Natural killer cell (primary cell): ENCODE measurements at regions not wholly inside any gene's neighbourhood (a gene's known extent, or its start where the extent isn't known, plus 50 kb on each side); places are given as distances from the start of the nearest gene placed in this dataset.

ENCODE experiments used
- ATAC-seq, 3 donors: fragments of 150-1000 bp in 2 of 3; fragments of 200-7000 bp in 1 of 3; cut with Tn5 transposase; 1 replicate in 1 of 3; 2 replicates in 2 of 3; pipeline ENCODE4 v1.10.0; 2021; ENCODE audit warnings: mild to moderate bottlenecking in 2 of 3, moderate library complexity in 2 of 3
- DNase-seq, 2 donors: peaks; one replicate each; pipeline versions ENCODE4 v3.0.0 to v3.0.0-alpha.2; 2013 to 2021; ENCODE audit warnings: mixed read lengths in 1 of 2
- H3K27ac ChIP-seq: one replicate; pipeline ENCODE4 v1.5.1; 2013; ENCODE audit warnings: mild to moderate bottlenecking, low read length
- H3K27me3 ChIP-seq: one replicate; pipeline ENCODE4 v1.6.1; 2013; ENCODE audit warnings: low read length; ENCODE audit not compliant: control insufficient read depth, insufficient read depth
- H3K36me3 ChIP-seq: one replicate; pipeline ENCODE4 v1.6.1; 2013; ENCODE audit warnings: low read length; ENCODE audit not compliant: control insufficient read depth, insufficient read depth
- H3K4me1 ChIP-seq: one replicate; pipeline ENCODE4 v1.6.1; 2013; ENCODE audit warnings: low read length; ENCODE audit not compliant: control insufficient read depth, insufficient read depth
- H3K4me3 ChIP-seq: one replicate; pipeline ENCODE4 v1.5.1; 2013; ENCODE audit warnings: low read length
- H3K9me3 ChIP-seq: one replicate; pipeline ENCODE4 v1.6.1; 2013; ENCODE audit warnings: low read length; ENCODE audit not compliant: control insufficient read depth, insufficient read depth
- H3K27ac Mint-ChIP-seq, 2 donors: one replicate each; pipeline ENCODE4 v1.8.0; 2022; ENCODE audit warnings: mild to moderate bottlenecking in 2 of 2, mixed read lengths in 2 of 2, moderate library complexity in 1 of 2
- H3K27me3 Mint-ChIP-seq, 2 donors: one replicate each; pipeline ENCODE4 v1.8.0; 2022; ENCODE audit warnings: low read depth in 2 of 2, mixed read lengths in 2 of 2
- H3K36me3 Mint-ChIP-seq: one replicate; pipeline ENCODE4 v1.8.0; 2022; ENCODE audit warnings: mixed read lengths
- H3K4me1 Mint-ChIP-seq, 2 donors: one replicate each; pipeline ENCODE4 v1.8.0; 2022; ENCODE audit warnings: mixed read lengths in 2 of 2
- H3K4me3 Mint-ChIP-seq: one replicate; pipeline ENCODE4 v1.8.0; 2022; ENCODE audit warnings: mild to moderate bottlenecking, moderate library complexity, mixed read lengths
- H3K9me3 Mint-ChIP-seq, 2 donors: one replicate each; pipeline ENCODE4 v1.8.0; 2022; ENCODE audit warnings: mixed read lengths in 2 of 2
- CTCF ChIP-seq: fragments of 200-600 bp; IDR thresholded peaks from one replicate; pipeline ENCODE4 v1.8.0; 2022; ENCODE audit warnings: antibody characterized with exemption
- WGBS: methylation state at CpG from one replicate; pipeline ENCODE4 v1.1.7; 2013; ENCODE audit warnings: missing lambda C conversion rate; ENCODE audit not compliant: insufficient coverage; 5-methylcytosine and 5-hydroxymethylcytosine counted together
- intact Hi-C: fragments of 100-400 bp; cut with micrococcal nuclease; formaldehyde crosslinking; loops from one replicate; pipeline ENCODE4 v1.14.2; 2022

GRCh38 chr12:102781117-102781516 is 135.9 kb downstream of the PAH start:
- Histone ChIP-seq H3K4me1 (no peaks in the 10 kb centered on the region), H3K4me3 (no peak overlapping the region), H3K9me3 (no peaks in the 10 kb centered on the region), H3K36me3 (no peaks in the 10 kb centered on the region), H3K27me3 (no peaks in the 10 kb centered on the region), H3K27ac (no peak overlapping the region)
- DNase-seq (no peak), ATAC-seq (no peak)
- TF ChIP-seq CTCF: no peak
- Mint-ChIP-seq H3K36me3 (no peaks in the 10 kb centered on the region), H3K4me1 (no peaks in the 10 kb centered on the region), H3K9me3 (no peaks in the 10 kb centered on the region), H3K27me3 (no peaks in the 10 kb centered on the region), H3K4me3 (no peak overlapping the region), H3K27ac (no peak overlapping the region)
- intact Hi-C loops: no loop called here

- Histone ChIP-seq H3K27ac (no peak overlapping the region), H3K27me3 (no peaks in the 10 kb centered on the region), H3K9me3 (no peaks in the 10 kb centered on the region), H3K4me3 (no peak overlapping the region), H3K36me3 (no peaks in the 10 kb centered on the region), H3K4me1 (no peaks in the 10 kb centered on the region)
- Mint-ChIP-seq H3K27me3 (peaks cover 2 to 6% of the 10 kb centered on the region in 2 donors), H3K9me3 (no peaks in the 10 kb centered on the region), H3K4me1 (no peaks in the 10 kb centered on the region), H3K27ac (no peak overlapping the region), H3K36me3 (no peaks in the 10 kb centered on the region), H3K4me3 (no peak overlapping the region)
- intact Hi-C loops: loop anchor here (10.0 kb wide), 1 partner anchor 841 kb away; no protein-coding TSS in a partner anchor
- WGBS: 60% methylated on average over 2 of the region's 2 CpGs
- DNase-seq (no peak), ATAC-seq (no peak)
- no peak for TF ChIP-seq CTCF
These were observed 141.0 kb downstream of the PAH start for GRCh38 chr12:102776041-102776440.

- TF ChIP-seq CTCF: peak; percentile 31
- peak in 1 of 3 donors; percentile 61 for ATAC-seq
These were observed 147.6 kb downstream of the PAH start for GRCh38 chr12:102769323-102769916.

GRCh38 chr12:102766961-102767360 is 150.1 kb downstream of the PAH start:
- no peaks in the 10 kb centered on the region for H3K4me1 Mint-ChIP-seq
- ATAC-seq (no peak), DNase-seq (no peak)

More at GRCh38 chr12:102769323-102769916, 147.6 kb downstream of the PAH start:
- Histone ChIP-seq H3K27me3 (no peaks in the 10 kb centered on the region), H3K27ac (no peak overlapping the region), H3K4me3 (no peak overlapping the region), H3K36me3 (no peaks in the 10 kb centered on the region), H3K9me3 (no peaks in the 10 kb centered on the region), H3K4me1 (no peaks in the 10 kb centered on the region)
- WGBS: 19% methylated on average over 3 of the region's 6 CpGs
- Mint-ChIP-seq H3K27me3 (peaks cover 0 to 11% of the 10 kb centered on the region in 2 donors), H3K9me3 (no peaks in the 10 kb centered on the region), H3K4me1 (no peaks in the 10 kb centered on the region), H3K36me3 (no peaks in the 10 kb centered on the region), H3K4me3 (no peak overlapping the region), H3K27ac (no peak overlapping the region)
- intact Hi-C loops: no loop called here
- peak in 1 of 2 donors; percentile 37 for DNase-seq

More at GRCh38 chr12:102766961-102767360, 150.1 kb downstream of the PAH start:
- Histone ChIP-seq H3K27me3 (no peaks in the 10 kb centered on the region), H3K27ac (no peak overlapping the region), H3K36me3 (no peaks in the 10 kb centered on the region), H3K9me3 (no peaks in the 10 kb centered on the region), H3K4me1 (no peaks in the 10 kb centered on the region), H3K4me3 (no peak overlapping the region)
- H3K27me3 Mint-ChIP-seq: peaks cover 0 to 6% of the 10 kb centered on the region in 2 donors
- H3K4me3 Mint-ChIP-seq: no peak overlapping the region
- intact Hi-C loops: no loop called here
- 74% methylated on average over 3 of the region's 3 CpGs for WGBS
- no peak overlapping the region for H3K27ac Mint-ChIP-seq
- no peak for TF ChIP-seq CTCF
- H3K9me3 Mint-ChIP-seq: no peaks in the 10 kb centered on the region
- H3K36me3 Mint-ChIP-seq: no peaks in the 10 kb centered on the region
